Neuron (in vitro differentiated cells): ENCODE measurements at regions not wholly inside any gene's neighbourhood (a gene's known extent, or its start where the extent isn't known, plus 50 kb on each side); places are given as distances from the start of the nearest gene placed in this dataset.

ENCODE experiments used
- H2AFZ ChIP-seq: one replicate; pipeline ENCODE4 v1.6.1; 2013; ENCODE audit warnings: low read depth, mild to moderate bottlenecking, inconsistent platforms, low read length, moderate library complexity
- H3K27me3 ChIP-seq: one replicate; pipeline ENCODE4 v1.6.1; 2013; ENCODE audit warnings: low read length; ENCODE audit not compliant: insufficient read depth
- H3K36me3 ChIP-seq: one replicate; pipeline ENCODE4 v1.6.1; 2013; ENCODE audit warnings: low read length; ENCODE audit not compliant: insufficient read depth
- H3K4me1 ChIP-seq: one replicate; pipeline ENCODE4 v1.6.1; 2013; ENCODE audit warnings: low read length; ENCODE audit not compliant: insufficient read depth
- H3K4me3 ChIP-seq: 2 replicates; pipeline ENCODE4 v1.5.1; 2013; ENCODE audit warnings: mild to moderate bottlenecking, low read length, moderate library complexity
- H3K9me3 ChIP-seq: one replicate; pipeline ENCODE4 v1.6.1; 2013; ENCODE audit warnings: low read length

DNA sequence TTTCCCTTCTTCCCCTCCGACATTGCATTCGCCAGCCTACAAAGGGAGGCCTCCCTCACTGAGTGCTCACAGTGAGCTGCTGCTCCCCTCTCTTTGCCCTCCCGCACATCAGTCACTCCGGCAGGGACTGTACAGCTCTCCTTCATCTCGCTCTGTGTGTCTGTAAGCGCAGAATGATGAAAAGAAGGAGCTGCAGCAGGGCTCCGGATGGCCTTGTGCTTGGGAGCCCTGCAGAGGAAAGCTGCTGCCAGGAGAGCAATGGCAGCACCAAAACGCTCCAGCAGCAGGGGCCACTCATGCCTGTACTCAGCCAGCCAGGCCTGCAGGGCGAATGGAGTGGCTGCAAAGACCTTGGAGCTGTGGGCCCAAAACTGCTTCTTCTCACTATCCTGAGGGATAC lies 107.0 kb upstream of the NSMCE3 start:
- Histone ChIP-seq H3K4me3 (peak overlapping the region; percentile 22), H3K9me3 (no peaks in the 10 kb centered on the region), H3K36me3 (no peaks in the 10 kb centered on the region), H3K27me3 (no peaks in the 10 kb centered on the region), H2AFZ (peak overlapping the region; percentile 64), H3K4me1 (peaks cover 11% of the 10 kb centered on the region)

DNA sequence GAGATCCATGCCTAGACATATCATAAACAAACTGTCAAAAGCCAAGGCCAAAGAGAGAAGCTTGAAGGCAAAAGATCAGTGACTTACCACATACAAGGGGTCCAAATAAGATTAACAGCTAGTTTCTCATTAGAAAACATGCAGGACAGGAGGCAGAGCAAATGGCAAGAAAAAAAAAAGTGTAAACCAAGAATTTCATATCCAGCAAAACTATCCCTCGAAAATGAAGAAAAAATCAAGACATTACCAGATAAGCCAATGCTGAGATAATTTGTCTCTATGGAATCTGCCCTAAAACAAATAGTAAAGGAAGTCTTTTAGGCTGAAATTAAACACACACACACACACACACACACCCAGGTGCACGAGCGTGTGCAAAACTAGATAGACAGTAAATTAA lies 99.6 kb upstream of the NSMCE3 start:
- Histone ChIP-seq H3K4me1 (no peaks in the 10 kb centered on the region), H3K36me3 (no peaks in the 10 kb centered on the region), H3K27me3 (no peaks in the 10 kb centered on the region), H2AFZ (no peak overlapping the region), H3K4me3 (no peak overlapping the region), H3K9me3 (no peaks in the 10 kb centered on the region)

DNA sequence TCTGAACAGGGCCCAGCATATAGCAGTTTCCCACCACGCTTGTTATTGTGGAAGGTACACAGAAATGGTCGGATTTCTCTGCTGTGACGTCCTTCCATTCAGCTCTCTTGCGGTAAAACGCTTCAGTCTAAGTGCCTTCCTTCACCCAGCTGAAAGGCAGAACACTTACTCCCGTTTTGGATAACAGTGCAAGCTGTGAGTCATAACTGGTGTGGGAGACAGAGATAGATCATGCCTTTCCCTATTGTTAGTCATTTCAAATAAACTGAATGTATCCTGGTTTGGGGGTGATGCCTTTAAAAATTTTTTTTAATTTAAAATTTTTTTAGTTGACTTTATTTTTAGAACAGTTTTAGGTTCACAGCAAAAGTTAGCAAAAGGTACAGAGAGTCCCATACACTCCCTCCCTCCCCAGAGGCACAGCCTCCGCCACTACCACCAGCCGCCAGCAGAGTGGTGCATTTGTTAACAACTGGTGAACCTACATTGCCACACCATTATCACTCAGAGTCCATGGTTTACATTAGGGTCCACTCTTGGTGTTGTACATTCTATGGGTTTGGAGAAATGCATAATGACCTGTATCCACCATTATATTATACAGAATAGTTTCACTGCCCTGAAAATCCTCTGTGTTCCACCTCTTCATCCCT lies 94.9 kb upstream of the NSMCE3 start:
- Histone ChIP-seq H3K4me3 (no peak overlapping the region), H3K27me3 (no peaks in the 10 kb centered on the region), H3K4me1 (peaks cover 2% of the 10 kb centered on the region), H2AFZ (no peak overlapping the region), H3K36me3 (no peaks in the 10 kb centered on the region), H3K9me3 (no peaks in the 10 kb centered on the region)

DNA sequence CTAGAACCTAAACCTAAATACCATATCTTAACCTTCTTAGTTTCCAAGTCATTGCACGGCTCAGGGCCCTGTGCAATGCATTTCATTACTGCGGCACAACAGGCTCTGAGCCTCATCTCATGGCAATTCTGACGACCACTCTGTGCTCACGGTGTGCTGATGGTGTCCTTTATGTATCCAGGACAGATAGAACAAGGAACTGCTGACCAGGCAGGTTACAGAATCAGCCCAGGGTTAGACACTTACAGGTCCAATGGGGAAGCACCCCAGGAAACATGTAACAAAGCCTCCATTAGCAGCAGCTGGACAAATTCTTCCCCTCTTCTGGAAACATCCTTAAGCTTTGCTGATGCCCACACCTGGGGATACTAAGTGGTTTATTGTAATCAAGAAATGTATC lies 91.9 kb upstream of the NSMCE3 start:
- Histone ChIP-seq H3K4me3 (no peak overlapping the region), H3K4me1 (peaks cover 2% of the 10 kb centered on the region), H2AFZ (no peak overlapping the region), H3K36me3 (no peaks in the 10 kb centered on the region), H3K9me3 (no peaks in the 10 kb centered on the region), H3K27me3 (no peaks in the 10 kb centered on the region)

DNA sequence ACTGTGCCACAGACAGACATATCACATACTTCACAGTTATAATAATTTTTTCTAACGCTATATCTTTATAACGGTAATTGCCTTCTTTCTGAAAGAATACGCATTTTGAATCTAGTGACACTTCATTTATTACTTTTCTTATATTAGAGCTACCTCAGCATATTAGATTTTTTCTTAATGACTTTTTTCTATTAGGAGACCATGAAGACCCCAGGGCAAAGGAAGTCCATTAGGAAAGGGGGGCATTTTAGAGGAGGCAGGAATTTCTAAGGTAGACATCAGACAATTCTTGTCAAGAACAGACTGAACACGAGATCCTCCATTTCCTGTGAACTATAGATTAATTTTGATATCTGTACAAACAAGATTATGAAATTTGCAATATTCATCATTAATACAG lies 90.5 kb upstream of the NSMCE3 start:
- no peaks in the 10 kb centered on the region for H3K36me3 ChIP-seq
- H3K4me3 ChIP-seq, result no peak overlapping the region
- no peak overlapping the region for H2AFZ ChIP-seq
- no peaks in the 10 kb centered on the region for H3K27me3 ChIP-seq
- H3K9me3 ChIP-seq, result no peaks in the 10 kb centered on the region
- peaks cover 2% of the 10 kb centered on the region for H3K4me1 ChIP-seq

DNA sequence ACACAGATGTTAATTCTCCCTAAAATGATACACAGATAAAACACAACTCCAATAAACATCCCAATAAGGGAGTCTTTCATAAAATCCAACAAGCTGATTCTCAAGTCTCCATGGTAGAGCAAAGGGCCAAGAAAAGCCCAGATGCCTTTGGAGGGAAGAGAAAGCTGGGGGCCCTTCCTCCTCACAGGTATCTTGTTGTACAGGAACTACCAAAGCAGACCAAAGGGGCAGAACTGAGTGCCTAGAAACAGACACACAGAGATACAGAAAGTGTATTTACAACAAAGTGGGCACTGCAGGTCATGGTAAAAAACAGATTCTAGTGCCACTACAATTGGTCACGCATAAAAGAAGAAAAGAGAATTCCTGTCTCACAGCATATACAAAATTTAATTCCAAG lies 87.2 kb upstream of the NSMCE3 start:
- Histone ChIP-seq H3K4me3 (no peak overlapping the region), H3K36me3 (no peaks in the 10 kb centered on the region), H2AFZ (no peak overlapping the region), H3K9me3 (no peaks in the 10 kb centered on the region), H3K4me1 (no peaks in the 10 kb centered on the region), H3K27me3 (no peaks in the 10 kb centered on the region)

DNA sequence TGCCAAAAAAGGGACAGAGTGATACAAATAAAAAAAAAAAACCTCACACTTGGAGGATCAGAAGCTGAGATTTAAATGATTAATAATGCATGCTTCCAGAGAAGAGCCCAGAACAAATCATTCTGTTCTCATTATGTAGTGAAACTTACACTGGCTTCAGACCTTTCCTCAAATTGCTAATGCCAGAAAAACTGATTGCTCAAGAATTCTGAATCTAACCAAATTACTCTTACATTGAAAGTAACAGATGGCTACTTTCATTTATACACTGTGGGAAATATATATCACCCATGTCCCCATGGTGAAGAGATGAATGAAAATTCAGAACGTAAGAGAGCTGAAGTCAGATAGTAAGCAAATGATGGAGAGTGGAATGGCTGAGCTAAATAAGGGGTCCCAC lies 85.9 kb upstream of the NSMCE3 start:
- Histone ChIP-seq H2AFZ (no peak overlapping the region), H3K4me3 (no peak overlapping the region), H3K9me3 (no peaks in the 10 kb centered on the region), H3K36me3 (no peaks in the 10 kb centered on the region), H3K27me3 (no peaks in the 10 kb centered on the region), H3K4me1 (no peaks in the 10 kb centered on the region)

DNA sequence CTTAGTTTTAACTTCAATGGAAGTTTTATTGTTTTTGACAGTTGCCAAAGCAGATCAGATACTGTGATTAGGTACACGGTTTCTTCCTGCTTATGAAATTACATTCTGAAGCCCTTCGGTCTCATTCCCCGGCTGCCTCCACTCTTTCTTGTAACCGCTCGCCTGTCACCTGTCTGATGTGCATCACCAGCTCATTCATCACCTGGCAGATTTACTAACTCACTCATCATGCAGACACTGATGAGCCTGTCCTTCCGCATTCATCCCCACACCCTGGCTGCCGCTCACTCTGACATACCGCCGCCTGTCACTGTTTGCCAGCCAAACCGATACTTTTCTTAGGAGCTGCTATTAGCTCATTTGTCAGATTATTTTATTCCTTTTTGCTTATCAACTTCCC lies 82.8 kb upstream of the NSMCE3 start:
- H3K4me3 ChIP-seq, result no peak overlapping the region
- H3K36me3 ChIP-seq, result no peaks in the 10 kb centered on the region
- H2AFZ ChIP-seq, result no peak overlapping the region
- H3K9me3 ChIP-seq, result no peaks in the 10 kb centered on the region
- H3K27me3 ChIP-seq, result no peaks in the 10 kb centered on the region
- H3K4me1 ChIP-seq, result no peaks in the 10 kb centered on the region

DNA sequence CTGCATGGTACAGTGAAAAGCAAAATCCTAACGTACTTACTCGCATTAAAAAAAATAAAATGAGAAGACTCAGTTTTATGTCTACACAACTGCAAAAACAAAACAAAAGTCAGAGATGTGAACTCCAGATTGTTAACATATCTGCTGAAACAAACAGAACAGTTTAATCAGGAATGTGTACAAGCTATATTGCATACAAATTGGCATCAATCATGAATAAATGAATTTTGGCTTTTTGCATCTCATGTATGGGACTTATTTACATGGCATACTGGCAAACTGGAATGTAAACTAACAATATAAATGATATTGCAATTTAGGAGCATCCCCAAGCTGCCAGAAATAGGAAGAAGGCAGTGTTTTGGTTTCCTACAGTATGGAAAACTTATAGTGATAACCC lies 79.6 kb upstream of the NSMCE3 start:
- Histone ChIP-seq H3K36me3 (no peaks in the 10 kb centered on the region), H2AFZ (no peak overlapping the region), H3K9me3 (no peaks in the 10 kb centered on the region), H3K27me3 (no peaks in the 10 kb centered on the region), H3K4me1 (no peaks in the 10 kb centered on the region), H3K4me3 (no peak overlapping the region)

DNA sequence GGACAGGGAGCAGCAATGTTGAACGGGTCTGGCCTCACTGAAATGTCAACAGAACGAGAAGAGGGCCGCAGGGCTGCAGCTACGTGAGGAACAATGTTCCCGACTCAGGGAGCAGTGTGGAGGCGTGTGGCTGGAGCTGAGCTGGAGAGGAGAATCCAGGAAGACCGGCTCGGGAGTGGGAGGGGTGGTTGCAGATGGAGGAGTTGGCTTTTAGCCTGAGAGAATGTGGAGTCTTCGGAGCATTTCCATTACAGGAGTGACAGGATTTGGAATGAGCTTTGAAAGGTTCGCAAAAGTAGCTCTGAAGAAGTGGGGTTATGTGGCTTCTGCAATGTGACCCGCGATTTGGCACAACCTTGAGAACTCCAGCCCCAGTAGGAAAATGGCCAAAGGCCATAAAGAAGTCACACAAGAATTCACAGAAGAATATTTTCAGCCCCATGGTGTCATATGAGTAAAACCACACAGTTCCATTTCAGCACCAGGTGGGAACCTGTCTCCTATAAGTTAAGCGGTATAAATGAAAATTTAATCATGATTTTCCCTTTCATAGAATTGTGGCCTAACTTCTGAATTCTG lies 78.8 kb upstream of the NSMCE3 start:
- no peaks in the 10 kb centered on the region for H3K9me3 ChIP-seq
- no peak overlapping the region for H2AFZ ChIP-seq
- H3K4me1 ChIP-seq, result no peaks in the 10 kb centered on the region
- no peak overlapping the region for H3K4me3 ChIP-seq
- H3K27me3 ChIP-seq, result no peaks in the 10 kb centered on the region
- no peaks in the 10 kb centered on the region for H3K36me3 ChIP-seq

DNA sequence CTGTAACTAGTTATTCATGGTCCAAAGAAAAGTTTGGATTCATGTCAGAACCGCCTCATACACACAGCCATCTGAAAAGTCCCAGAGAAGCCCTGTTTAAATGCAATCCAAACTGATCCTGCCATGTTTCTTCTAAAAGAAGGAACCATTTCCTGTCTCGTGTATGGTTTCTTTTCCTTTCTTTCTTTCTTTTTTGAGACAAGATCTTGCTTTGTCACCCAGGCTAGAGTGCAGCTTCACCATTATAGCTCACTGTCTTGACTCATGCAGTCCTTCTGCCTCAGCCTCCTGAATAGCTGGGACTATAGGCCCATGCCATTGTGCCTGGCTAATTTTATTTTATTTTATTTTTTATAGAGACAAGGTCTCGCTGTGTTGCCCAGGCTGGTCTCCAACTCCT lies 77.4 kb upstream of the NSMCE3 start:
- H2AFZ ChIP-seq, result no peak overlapping the region
- H3K9me3 ChIP-seq, result no peaks in the 10 kb centered on the region
- H3K36me3 ChIP-seq, result no peaks in the 10 kb centered on the region
- H3K4me1 ChIP-seq, result no peaks in the 10 kb centered on the region
- H3K27me3 ChIP-seq, result no peaks in the 10 kb centered on the region
- no peak overlapping the region for H3K4me3 ChIP-seq

DNA sequence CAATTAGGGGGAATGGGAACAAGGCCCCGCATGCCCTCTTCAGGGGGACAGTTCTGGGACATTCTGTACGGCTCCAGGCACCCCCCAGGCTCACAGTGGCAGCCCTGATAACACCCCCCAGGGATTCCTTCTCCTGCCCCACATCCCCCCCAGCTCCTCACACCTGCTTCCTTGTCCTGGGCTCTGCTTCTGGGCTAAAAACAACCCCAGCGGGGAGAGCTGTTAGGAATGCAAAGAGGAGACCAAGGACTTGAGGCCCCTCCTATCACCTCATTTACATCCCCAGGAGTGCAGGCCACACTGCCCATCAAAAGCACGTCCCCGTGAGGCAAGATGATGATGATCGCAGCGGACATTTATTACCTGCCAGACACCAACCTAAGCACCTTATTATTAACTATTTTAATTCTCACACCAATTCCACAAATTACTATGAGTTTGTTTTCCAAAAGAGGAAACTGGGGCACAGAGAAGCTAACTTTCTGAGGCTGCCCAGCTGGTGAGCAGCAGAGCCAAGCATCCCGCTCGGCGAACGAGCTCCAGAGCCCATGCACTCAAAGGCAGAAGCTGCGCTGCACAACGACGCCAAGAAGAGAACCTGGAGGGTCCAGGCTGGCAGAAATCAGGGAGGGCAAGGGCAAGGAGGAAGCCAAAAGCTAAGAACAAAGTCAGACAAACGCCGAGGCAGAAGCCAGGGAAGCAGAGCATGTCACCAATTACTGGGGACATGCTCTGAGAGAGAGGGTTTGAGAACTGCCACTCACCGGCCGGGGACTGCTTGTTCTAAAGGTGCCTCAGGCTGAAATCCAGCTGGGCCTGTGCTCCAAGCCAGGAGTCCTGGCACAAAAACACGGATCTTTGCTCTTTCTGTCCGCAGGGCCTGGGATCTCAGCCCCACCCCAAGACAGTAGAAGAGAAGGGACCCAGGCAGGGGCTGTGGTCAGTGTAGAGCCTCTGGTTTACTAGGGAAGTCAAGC lies 76.2 kb upstream of the NSMCE3 start:
- Histone ChIP-seq H3K27me3 (no peaks in the 10 kb centered on the region), H3K36me3 (no peaks in the 10 kb centered on the region), H3K4me3 (no peak overlapping the region), H3K9me3 (no peaks in the 10 kb centered on the region), H3K4me1 (no peaks in the 10 kb centered on the region), H2AFZ (no peak overlapping the region)

DNA sequence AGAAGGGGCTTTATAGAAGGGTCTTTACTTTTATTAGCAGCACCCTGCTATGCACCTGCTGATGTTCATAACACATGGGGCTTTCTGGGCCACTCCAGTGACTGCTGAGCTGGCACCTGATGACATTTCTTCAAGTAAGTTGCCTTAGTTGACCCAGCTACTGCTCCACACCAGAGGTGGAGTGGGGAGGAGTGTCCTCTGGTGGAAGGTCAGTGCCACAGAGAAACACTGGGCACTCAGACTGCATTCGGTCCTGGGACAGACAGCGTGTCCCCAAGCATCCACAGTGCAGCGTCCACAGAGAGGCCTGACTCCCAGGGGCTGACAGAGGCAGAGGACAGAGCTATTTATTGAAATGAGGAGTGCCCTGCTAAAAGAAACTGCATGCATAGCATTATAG lies 74.9 kb upstream of the NSMCE3 start:
- Histone ChIP-seq H3K9me3 (no peaks in the 10 kb centered on the region), H3K4me3 (no peak overlapping the region), H3K4me1 (peaks cover 10% of the 10 kb centered on the region), H3K36me3 (no peaks in the 10 kb centered on the region), H2AFZ (no peak overlapping the region), H3K27me3 (no peaks in the 10 kb centered on the region)
